GM21515 (cell line): ENCODE measurements at regions not wholly inside any gene's neighbourhood (a gene's known extent, or its start where the extent isn't known, plus 50 kb on each side); places are given as distances from the start of the nearest gene placed in this dataset.
"Not testable (repeated sequence)": the region's sequence is repeated elsewhere in the genome, so short reads cannot be mapped to it uniquely, and the experiment has no call there.

Experiments
- ATAC-seq: cut with Tn5 transposase; IDR thresholded peaks from one replicate; pipeline ENCODE4 v1.9.1; 2021; ENCODE audit not compliant: unreplicated experiment

DNA sequence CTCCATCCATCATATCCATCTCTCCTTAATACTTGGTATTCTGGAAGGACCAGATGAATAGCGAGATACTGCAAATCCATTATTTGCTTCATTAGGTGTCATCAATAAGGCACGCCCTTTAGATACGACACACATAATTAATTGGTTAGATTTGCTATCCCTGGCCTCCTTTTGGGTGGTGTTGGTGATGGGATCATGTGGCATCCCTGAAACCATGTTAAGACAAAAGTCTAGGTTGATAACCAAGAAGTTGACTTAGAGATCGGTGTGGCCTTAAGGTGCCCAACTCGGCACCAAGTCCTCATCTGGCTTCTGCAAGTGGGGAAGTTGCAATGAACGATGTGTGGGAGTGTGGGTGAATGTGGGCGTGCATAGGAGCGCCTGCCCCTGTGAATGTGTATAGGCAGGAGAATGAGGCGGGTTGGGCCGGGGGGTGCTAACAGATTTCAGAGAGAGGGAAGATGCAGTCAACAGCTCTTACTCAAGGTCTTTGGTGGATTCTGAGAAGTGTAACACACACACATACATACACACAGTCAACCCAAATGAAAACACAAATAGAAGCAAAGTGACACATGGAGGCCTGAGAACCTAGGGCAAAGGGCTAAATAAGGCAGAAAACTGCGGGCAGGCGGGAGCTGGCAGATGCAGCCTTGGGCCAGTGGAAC lies 415.7 kb upstream of the ESRRG start:
- ATAC-seq, result no peak

DNA sequence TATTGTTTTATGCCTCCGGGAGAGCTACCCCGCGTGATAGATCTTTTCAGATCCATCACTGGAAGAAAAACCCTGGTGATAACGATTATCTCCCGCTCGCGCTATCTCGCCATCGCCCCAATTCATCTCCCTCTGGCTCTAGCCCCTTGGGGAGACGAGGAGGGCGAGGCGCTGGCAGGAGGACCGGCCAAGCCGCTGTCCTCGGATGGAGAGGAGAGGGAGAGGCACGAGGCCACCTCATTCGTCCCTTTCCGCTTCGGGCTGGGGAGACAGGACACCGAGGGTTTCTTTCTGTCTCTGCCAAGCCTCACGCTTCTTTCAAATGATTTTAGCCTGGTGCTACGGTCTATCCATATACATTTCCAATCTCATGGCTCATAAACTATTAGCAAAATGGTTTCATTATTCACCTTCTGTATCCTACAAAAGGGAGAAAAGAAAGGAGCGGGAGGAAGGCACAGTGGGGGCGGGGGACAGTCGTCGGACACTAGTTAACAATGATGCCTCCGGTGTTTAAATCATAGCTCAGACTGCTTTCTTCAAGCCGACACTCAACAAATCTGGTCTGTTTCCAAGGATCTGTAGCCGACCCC lies 415.0 kb upstream of the ESRRG start:
- ATAC-seq, result no peak

DNA sequence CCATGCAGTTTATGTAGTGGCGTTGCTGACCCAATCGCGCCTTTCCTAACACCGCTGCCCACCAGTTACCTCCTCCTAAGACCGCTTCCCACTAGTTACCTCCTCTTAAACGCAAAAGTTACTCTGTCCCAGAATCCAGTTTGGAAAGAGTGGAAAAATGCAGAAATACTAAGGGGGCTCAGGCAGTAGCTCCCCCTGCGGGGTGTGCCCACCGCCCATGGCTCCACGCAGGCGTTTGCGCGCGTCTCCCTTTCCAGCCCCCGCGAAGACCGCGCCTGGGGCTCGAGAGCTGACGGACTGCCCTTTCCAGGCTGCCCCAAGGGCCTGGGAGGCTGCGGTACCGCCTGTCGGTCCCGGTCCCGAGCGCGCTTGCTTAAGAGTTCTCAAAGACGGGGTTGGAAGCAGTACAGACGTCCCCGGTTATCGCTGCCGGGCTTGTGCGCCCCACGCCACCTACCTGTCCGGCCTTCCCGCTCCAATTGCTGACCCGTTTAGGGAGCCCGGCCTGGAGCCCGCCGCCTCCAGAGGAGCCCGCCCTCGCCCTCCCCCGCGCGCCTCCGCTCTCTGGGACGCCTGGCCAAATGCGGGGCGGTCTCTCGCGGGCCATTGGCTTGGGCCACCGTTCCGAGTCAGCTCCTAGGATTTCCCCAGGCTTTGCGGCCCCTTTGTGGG lies 414.1 kb upstream of the ESRRG start:
- no peak for ATAC-seq

DNA sequence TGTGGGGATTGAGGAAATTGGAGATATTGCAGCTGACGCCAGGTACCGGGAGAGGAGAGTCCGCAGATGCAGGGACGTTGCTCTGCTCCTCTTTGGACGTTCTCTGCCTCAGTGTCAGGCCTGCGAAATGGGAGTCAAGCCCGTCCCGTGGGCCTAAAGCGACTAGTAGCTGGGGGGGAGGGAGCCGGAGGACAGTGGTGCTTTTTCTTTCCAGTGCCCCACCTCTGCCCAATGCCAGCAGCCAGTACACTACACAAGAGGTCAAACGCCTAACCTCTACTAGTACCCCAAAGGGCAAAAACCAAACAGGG lies 413.6 kb upstream of the ESRRG start:
- ATAC-seq, result no peak

DNA sequence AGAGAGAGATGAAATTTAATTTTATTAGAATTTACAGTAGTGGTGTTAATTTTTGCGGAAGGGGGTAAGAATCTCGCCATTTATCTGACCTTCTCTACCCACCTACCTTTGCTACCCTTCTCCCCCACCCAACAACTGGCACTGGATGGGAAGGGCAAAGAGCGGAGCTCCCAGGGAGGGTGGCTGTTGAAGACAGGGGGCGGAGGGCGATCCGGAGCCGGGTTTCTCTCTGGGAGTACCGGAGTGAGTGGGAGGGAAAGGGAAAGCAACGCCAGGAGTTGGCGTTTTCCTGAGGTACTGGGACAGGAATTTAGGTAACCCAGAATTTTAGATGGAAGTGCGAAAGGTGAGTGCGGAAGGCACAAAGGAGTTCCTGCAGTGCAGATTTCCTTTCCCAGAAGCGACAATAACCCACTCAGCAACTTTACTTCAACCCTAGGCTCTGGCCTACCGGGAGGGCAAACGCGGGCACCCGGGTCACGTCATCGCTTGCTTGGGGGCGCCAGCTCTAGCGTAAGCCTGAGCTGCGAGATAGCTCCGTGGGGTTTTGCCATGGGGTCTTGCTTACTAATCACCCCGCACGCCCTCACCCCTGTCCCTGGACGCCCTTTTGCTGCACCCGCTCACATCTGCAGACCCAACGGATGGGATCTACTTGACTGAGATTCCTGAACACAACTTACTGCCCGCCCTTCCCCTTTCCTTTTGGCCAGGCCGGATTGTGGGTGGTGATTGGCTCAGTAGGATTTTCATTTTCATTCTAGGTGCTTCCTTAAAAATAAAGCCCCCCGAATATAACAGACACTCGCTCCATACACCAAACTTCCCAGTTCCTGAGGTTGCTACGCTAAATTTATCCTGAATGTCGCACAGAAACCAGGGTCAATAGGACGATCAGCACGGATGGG lies 413.0 kb upstream of the ESRRG start:
- no peak for ATAC-seq

DNA sequence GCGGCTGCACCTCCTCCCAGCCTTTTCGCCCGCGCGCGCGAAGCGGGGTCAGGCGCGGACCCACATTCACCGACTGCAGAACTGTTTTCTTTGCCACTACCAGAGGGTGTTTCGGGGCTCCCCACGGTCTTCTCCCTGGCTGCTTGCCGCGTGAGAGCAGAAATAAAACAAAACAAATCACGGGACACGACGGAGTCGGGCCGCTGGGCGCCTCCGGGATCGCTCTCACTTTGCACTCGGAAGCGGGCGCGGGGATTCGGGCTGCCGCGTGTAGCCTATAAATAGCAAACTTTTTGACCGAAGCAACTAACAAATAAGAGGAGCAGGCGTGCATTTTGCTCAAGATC lies 412.3 kb upstream of the ESRRG start:
- ATAC-seq, result no peak

DNA sequence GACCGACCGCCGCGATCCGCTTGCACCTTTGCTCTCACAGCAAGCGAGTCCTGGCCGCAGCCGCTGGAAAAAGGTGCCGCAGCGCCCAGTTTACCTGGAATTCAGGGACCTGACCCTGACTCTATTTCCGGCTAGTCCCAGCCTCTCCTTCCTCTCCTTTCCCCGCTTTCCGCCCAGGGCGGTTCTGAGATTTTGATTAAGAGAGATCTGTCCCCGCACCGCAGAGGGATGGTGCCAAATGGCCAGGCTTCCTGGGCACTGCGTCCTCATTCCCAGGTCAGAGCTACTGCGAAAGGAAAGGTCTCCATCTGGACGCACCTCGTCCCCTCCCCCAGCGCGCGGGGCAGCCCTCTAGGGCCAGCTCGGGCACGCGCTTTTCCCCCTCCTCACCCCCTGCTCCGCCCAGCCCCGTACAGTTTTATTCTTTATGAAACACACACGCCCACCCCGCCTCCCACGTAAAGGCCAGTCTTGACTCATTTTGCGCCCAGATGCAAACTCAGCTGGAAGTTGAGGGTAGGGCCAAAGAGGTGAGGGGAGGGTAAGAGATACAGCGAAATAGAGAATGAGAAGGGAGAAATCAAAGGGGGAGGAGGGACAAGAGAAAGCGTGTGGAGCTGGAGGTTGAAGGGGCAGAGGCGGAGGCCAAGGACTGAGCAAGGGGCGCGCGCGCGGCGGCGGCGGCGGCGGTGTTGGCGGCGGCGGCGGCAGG lies 411.8 kb upstream of the ESRRG start:
- ATAC-seq, result no peak

DNA sequence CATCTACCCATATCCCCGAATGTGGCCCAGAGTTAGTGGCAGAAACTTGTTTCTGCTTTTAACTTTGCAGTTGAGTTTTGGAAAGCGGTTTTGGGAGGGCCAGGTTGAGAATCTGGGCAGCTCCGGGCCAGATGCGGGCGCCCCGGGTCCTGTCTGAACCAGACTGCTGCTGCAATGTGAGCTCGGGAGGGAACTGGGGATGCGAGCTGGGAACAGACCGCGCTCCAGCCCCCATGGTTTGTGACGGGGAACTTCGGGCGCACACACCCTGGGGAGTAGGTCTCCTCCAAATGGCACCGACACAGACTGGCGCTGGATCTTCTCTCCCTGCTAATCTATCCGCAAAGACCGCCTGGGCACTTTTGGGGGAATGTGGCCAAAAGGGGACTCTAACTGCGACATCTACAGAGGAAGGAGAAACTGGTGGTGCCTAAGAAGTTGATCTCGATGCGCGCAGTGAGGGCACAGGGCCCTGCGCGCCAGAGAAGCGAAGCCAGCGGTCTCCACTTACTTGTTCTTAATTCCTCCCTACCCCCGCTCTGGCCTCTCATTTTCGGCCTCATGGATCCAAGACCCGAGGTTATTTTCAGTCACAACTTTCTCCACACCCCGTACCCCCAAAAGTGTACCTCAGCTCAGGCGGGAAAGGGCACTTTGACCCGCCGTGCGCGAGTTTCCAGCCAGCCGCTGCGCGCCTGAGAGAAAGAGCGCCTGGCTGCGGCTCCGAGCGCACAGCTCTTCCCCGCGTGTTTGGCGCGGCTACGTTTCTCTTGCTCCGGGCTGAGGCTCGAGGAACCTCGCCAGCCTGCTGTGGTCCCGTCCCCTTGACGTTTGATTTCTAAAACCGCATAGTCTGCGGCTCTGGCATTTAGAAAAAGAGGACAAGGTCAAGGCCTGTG lies 411.0 kb upstream of the ESRRG start:
- no peak for ATAC-seq

DNA sequence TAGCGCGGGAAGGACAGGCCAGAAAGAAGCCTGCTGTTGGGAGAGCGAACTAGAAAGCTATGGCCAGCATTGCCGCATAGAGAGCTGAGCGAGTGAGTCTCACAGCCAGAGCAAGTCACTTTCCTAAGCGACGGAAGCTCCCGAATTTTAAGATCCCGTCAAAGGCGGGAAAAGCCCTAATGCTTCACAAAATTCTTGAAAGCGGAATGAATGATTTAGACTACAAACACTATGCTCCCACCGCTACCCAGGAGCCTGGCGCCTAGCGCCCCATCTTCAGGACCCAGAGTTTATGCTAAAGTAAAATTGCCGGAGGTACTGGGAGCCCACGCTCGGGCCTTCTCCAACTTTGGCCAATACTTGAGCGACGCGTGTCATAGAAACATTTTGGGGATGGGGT lies 409.9 kb upstream of the ESRRG start:
- ATAC-seq, result no peak

DNA sequence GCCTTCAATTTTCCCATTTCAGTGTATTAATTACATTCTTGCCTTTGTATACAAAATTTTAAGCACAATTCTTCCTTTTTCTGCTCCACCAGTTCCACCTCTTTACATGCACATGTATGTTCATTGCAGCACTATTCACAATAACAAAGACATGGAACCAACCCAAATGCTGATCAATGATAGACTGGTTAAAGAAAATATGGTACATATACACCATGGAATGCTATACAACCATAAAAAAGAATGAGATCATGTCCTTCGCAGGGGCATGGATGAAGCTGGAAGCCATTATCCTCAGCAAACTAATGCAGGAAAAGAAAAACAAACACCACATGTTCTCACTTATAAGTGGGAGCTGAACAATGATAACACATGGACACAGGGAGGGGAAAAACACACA lies 400.1 kb upstream of the ESRRG start:
- not testable (repeated sequence) for ATAC-seq

DNA sequence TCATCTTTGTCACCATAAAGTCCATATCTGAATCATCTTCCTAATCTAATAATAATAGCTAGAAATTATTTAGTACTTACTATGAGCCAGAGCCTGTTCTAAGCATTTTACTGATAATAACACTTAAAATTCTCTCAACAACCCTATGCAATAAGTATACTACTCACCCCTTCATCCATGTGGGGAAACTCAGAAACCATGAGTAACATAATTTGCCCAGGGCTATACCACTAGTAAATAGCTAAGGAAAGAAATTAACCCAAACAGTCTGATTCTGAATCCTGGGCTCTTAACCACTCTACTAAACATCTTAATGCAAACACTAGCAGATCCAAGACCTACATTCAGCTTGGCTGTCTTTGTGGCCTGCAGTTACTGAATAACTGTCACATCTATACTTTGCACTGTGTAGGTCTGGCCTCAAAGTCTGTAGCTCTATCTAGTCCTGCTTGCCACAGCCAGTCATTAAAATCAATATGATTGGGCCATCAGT lies 394.8 kb upstream of the ESRRG start:
- no peak for ATAC-seq

DNA sequence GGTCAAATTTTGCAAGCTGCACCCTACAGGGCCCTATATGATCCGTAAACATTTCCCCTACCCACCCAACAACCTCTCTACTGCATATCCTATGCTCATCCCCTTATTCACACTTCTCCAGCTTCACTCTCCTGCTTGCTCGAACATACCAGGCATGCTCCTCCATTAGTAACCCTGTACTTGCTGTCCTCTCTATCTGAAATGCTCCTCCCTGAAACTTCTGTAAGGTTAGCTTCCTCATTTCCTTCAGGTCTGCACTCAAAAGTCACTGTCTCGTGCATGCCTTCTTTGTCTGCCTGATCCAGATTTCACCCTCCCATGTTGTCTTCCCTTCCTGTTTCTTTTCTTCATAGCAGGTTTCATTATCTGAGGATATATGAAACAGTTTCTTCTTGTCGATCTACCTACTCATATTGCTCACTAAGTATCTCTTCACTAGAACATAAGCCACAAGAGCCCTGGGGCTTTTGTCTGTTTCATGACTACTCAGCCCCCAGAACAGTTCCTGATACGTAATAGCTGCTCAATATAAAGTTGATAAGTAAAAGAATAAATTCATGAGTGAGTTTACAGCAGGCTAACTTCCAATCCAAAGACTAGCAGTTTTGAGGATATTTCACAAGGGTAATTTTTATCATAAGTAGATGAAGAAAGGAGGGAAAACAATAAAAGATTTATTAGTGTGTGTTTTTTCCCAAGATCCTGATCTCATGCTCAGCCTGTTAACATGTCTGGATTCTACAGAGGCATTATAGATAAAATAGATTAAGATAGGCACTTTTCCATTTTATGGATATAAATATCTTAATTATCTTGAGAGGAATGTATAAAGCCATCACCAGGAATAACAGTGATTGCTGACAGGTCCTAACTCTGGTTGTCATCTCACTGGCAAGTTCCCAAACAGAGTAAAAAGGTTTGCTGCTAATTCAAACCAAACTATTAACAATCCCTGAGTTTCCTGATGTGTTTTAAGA lies 392.5 kb upstream of the ESRRG start:
- ATAC-seq, result no peak

DNA sequence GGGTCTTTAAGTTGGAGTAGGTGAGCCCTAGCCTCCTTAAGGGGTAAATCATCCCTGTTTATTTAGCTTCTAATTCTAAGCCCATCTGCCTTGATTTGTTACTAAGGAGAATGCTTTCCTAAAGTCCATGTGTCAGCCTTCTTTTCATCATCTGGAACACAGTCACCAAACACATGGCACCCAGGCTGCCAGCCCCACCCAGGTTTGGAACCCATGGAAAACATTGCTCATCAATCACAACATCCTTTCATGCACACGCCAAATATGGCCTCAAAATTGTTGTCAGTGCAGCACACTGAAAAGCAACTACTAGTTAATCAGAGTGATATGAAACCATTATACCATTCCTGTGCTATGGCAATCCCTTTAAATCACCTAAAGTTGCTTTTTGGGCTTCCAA lies 386.7 kb upstream of the ESRRG start:
- no peak for ATAC-seq

DNA sequence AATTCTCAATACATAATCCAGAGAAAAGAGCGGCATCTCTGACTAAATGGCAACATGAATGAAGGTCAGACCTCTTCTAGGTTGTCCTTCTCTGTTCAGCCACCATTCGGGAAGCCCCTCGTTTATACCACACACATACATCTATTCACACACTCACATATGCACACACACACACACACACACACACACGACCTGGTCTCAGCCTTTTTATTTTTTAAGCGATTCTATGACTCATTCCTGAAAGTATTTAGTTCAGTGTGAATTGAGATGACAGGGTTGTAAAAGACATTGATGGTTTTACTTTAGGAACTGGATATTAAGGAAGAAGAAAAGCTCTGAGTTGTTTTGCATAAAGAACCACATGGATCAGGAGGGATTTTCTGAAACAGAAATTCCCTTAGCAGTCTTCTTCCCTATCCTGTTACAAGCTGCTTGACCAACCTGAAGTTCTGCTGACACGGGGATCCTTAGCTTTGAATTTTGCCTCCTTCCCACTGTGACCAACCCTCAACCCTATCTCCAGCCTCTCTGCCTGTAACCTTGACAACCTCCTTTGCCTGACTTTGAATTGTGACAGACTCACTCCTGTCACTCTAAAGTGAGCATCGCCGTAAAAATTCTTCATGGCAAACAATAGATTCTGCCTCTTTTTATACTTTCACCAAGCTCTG lies 383.1 kb upstream of the ESRRG start:
- ATAC-seq, result no peak

DNA sequence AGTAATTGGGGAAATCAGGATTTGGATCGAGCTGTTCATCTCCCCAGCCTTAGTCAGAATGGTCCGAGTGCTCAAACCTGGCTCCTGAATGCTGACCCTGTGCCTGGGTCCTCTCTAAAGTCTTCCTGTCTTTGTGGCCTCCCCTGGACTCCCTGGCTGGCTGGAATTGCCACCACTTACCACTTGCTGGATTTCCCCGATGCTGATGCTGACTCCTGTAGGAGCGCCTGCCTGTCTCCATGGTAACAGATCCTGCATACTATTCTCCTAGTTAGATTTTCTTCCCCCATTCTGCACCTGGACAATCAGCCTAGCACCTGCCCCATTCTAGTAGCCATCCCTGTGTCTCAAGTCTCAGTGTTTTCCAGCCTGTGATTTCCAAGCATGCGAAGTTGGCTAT lies 382.2 kb upstream of the ESRRG start:
- no peak for ATAC-seq

DNA sequence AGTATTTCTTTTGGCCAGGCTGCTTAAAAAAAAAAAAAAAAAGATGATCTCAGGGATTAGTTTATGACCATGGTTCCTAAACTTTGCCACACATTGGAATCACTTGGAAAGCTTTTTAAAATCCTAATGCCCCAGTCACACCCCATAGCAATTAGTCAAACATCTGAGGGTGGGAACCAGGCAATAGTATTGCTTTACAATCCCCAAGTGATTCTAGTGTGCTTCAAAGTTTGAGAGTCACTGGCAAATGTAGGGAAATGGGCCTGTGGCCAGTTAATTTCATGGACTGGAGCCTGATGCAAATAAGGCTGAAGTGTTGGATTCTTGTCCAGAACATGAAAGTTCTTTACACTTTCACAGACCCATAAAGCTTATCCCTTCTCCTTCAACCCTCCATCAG lies 374.6 kb upstream of the ESRRG start:
- no peak for ATAC-seq

DNA sequence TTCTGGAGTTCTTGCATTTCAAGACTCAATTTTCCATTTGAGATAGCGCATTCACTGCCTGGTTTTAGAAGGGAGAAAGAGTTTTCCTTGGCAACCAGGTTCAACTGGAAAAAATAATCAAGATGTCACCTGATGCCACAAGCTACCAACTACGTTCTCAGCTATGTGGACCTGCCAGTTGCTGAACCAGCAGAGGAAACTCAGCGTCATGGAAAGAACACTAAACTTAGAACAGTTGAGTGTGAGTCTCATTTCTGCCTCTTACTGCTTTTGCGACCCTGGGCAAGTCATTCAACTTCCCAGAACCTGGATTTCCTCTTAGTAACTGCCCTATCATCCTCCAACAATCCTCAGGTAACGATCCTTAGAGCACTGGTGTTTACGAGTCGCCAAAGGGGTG lies 373.0 kb upstream of the ESRRG start:
- no peak for ATAC-seq

DNA sequence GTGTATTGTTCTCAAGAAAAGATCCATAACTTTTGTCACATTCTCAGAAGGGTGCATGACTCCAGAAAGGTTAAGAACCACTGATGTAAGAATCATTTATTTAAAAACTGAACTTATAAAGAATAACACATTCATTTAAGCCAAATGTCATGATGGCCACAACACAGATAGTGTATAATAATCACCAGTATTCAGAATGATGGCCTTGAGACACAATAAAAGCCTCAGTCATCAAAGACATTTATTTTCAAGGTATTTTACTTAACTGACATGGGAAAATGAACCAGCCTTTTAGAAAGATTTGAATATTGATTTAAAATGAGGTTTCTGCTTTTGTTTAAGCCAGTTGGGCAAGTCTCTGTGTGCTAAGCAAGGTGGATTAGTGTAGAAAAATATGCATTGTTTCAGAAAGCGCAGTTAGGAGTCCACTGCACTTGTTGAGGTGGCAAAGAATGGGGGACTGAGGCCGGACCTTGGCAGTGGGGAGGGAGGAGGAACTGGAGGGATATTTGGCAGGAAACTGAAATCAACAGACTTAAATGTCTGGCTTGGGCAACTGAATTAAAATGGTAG lies 371.9 kb upstream of the ESRRG start:
- ATAC-seq, result no peak
